ENCODE measurements at regions not wholly inside any gene's neighbourhood (a gene's known extent, or its start where the extent isn't known, plus 50 kb on each side); places are given as distances from the start of the nearest gene placed in this dataset.

- Histone ChIP-seq H3K9me3 (replicated peaks in 1 of 2; ENCODE audit: control insufficient read depth in 1 of 2, insufficient read depth in 1 of 2, low read length in 2 of 2) (no peaks in the 10 kb centered on the region), H2AFZ (ENCODE audit: insufficient read depth, low read depth, low read length, poor library complexity, severe bottlenecking) (no peak overlapping the region), H3K4me1 (ENCODE audit: control insufficient read depth in 1 of 2, insufficient read depth in 2 of 2, low read length in 2 of 2) (no peaks in the 10 kb centered on the region), H3K4me2 (replicated peaks; ENCODE audit: extremely low read depth, low read length, poor library complexity, severe bottlenecking) (no peak overlapping the region), H3K27me3 (ENCODE audit: control insufficient read depth in 2 of 2, insufficient read depth in 2 of 2, low read length in 2 of 2) (no peaks in the 10 kb centered on the region), H3K36me3 (replicated peaks in 1 of 2; ENCODE audit: control insufficient read depth in 1 of 2, insufficient read depth in 2 of 2, low read length in 2 of 2) (no peaks in the 10 kb centered on the region), H3K27ac (ENCODE audit: low read depth in 1 of 2, low read length in 2 of 2) (no peak overlapping the region), H4K20me1 (ENCODE audit: insufficient read depth, low read length) (no peaks in the 10 kb centered on the region), H3K9ac (ENCODE audit: insufficient read depth, low read length, poor library complexity, severe bottlenecking) (no peak overlapping the region), H3K4me3 (replicated peaks in 1 of 3; ENCODE audit: low read depth in 2 of 3, low read length in 3 of 3) (no peak overlapping the region), H3K79me2 (ENCODE audit: insufficient read depth, low read length) (no peaks in the 10 kb centered on the region)
- DNase-seq, result no peak
- Mint-ChIP-seq H3K36me3 (no peaks in the 10 kb centered on the region), H3K9me3 (peaks cover 0 to 12% (median 2%) of the 10 kb centered on the region in 7 donors), H3K4me3 (no peak overlapping the region), H3K27ac (no peak overlapping the region), H3K27me3 (ENCODE audit: low read depth in 3 of 3) (peaks cover 1 to 4% (median 2%) of the 10 kb centered on the region in 3 donors), H3K4me1 (peaks cover 4% of the 10 kb centered on the region)
- intact Hi-C loops (cut with micrococcal nuclease), result no loop called here
- TF ChIP-seq CTCF (IDR thresholded peaks at IDR 0.05), result no peak
- WGBS (ENCODE audit: insufficient coverage), result no CpG with 5 or more reads among the region's 2 CpGs
Measured at GRCh38 chr1:75672108-75672507, 52.4 kb upstream of the ACADM start.

- no peak overlapping the region for H3K9ac ChIP-seq (ENCODE audit: insufficient read depth, low read length, poor library complexity, severe bottlenecking)
Measured at GRCh38 chr1:75672528-75673393, 51.7 kb upstream of the ACADM start.

More at GRCh38 chr1:75672528-75673393, 51.7 kb upstream of the ACADM start:
- H3K27ac ChIP-seq (ENCODE audit: low read depth in 1 of 2, low read length in 2 of 2), result no peak overlapping the region
- no peaks in the 10 kb centered on the region for H3K27me3 ChIP-seq (ENCODE audit: control insufficient read depth in 2 of 2, insufficient read depth in 2 of 2, low read length in 2 of 2)
- no peak overlapping the region for H3K4me3 ChIP-seq (replicated peaks in 1 of 3; ENCODE audit: low read depth in 2 of 3, low read length in 3 of 3)
- H3K9me3 Mint-ChIP-seq, result peaks cover 0 to 12% (median 3%) of the 10 kb centered on the region in 7 donors
- no peak overlapping the region for H3K4me2 ChIP-seq (replicated peaks; ENCODE audit: extremely low read depth, low read length, poor library complexity, severe bottlenecking)
- no peak overlapping the region for H3K4me3 Mint-ChIP-seq
- H3K79me2 ChIP-seq (ENCODE audit: insufficient read depth, low read length), result no peaks in the 10 kb centered on the region
- no peaks in the 10 kb centered on the region for H3K36me3 ChIP-seq (replicated peaks in 1 of 2; ENCODE audit: control insufficient read depth in 1 of 2, insufficient read depth in 2 of 2, low read length in 2 of 2)
- no peaks in the 10 kb centered on the region for H4K20me1 ChIP-seq (ENCODE audit: insufficient read depth, low read length)
- H3K27me3 Mint-ChIP-seq (ENCODE audit: low read depth in 3 of 3), result peaks cover 1 to 4% (median 2%) of the 10 kb centered on the region in 3 donors
- intact Hi-C loops (cut with micrococcal nuclease), result no loop called here
- no peak for DNase-seq
- peaks cover 4% of the 10 kb centered on the region for H3K4me1 Mint-ChIP-seq
- H2AFZ ChIP-seq (ENCODE audit: insufficient read depth, low read depth, low read length, poor library complexity, severe bottlenecking), result no peak overlapping the region
- H3K9me3 ChIP-seq (replicated peaks in 1 of 2; ENCODE audit: control insufficient read depth in 1 of 2, insufficient read depth in 1 of 2, low read length in 2 of 2), result no peaks in the 10 kb centered on the region
- H3K4me1 ChIP-seq (ENCODE audit: control insufficient read depth in 1 of 2, insufficient read depth in 2 of 2, low read length in 2 of 2), result no peaks in the 10 kb centered on the region
- peak overlapping the region in 1 of 7 donors; percentile 26 for H3K27ac Mint-ChIP-seq
- TF ChIP-seq CTCF (IDR thresholded peaks at IDR 0.05), result no peak
- WGBS (ENCODE audit: insufficient coverage), result 56% methylated on average over 2 of the region's 3 CpGs
- no peaks in the 10 kb centered on the region for H3K36me3 Mint-ChIP-seq

Data from CD14-positive monocyte (primary cell).